Psoas muscle (tissue), 7 donors: ENCODE measurements at regions not wholly inside any gene's neighbourhood (a gene's known extent, or its start where the extent isn't known, plus 50 kb on each side); places are given as distances from the start of the nearest gene placed in this dataset.

Experiments
- ATAC-seq, 4 donors: fragments of 200-7000 bp; cut with Tn5 transposase; one replicate each; pipeline ENCODE4 v1.9.1; 2020; ENCODE audit warnings: moderate library complexity in 3 of 4, mild to moderate bottlenecking in 2 of 4
- DNase-seq, 2 donors: peaks; one replicate each; pipeline ENCODE4 v3.0.0-alpha.2; 2020
- H3K27ac ChIP-seq: fragments of 200-600 bp; one replicate; pipeline ENCODE4 v1.8.0; 2022
- H3K27me3 ChIP-seq, 3 donors: fragments of 200-600 bp in 1 of 3; one replicate each; pipeline versions ENCODE4 v1.6.1 to v1.8.0; 2013 to 2022; ENCODE audit warnings: low read length in 2 of 3, mild to moderate bottlenecking in 2 of 3, moderate library complexity in 1 of 3; ENCODE audit not compliant: insufficient read depth in 3 of 3
- H3K36me3 ChIP-seq, 2 donors: fragments of 200-600 bp in 1 of 2; one replicate each; pipeline versions ENCODE4 v1.6.1 to v1.8.0; 2013 to 2022; ENCODE audit warnings: low read depth in 1 of 2, mild to moderate bottlenecking in 1 of 2, moderate library complexity in 1 of 2; ENCODE audit not compliant: insufficient read depth in 1 of 2
- H3K4me1 ChIP-seq: fragments of 200-600 bp; one replicate; pipeline ENCODE4 v1.8.0; 2022
- H3K4me3 ChIP-seq: fragments of 200-600 bp; one replicate; pipeline ENCODE4 v1.8.0; 2022; ENCODE audit warnings: mild to moderate bottlenecking
- H3K9me3 ChIP-seq: fragments of 200-600 bp; one replicate; pipeline ENCODE4 v1.8.0; 2022
- CTCF ChIP-seq: fragments of 200-600 bp; IDR thresholded peaks from one replicate; pipeline ENCODE4 v1.8.0; 2022; ENCODE audit warnings: antibody characterized with exemption
- WGBS, 3 donors: extraction: QIAGEN DNeasy Blood & Tissue Kit; methylation state at CpG; one replicate each; pipeline versions ENCODE4 v1.1.6 to v1.1.7; 2013; 5-methylcytosine and 5-hydroxymethylcytosine counted together
- intact Hi-C, 2 donors: fragments of 100-400 bp; cut with DNase I; formaldehyde crosslinking; loops; one replicate each; pipeline versions ENCODE4 v1.11.0 to v1.14.2; 2022
- donor health status: healthy with polysubstance abuse.
- donor health status: DM: no; HTN: no; CAD: no; lungs with moderate emphysema.
- donor health status: Bipolar disorder and iron deficiency.
- donor health status: healthy.
- donor health status: DM: yes; HTN: yes; CAD: no.
- donor health status: DM: no; HTN: no; CAD: no.
- donor health status: DM: yes; HTN: yes; CAD: no.

DNA sequence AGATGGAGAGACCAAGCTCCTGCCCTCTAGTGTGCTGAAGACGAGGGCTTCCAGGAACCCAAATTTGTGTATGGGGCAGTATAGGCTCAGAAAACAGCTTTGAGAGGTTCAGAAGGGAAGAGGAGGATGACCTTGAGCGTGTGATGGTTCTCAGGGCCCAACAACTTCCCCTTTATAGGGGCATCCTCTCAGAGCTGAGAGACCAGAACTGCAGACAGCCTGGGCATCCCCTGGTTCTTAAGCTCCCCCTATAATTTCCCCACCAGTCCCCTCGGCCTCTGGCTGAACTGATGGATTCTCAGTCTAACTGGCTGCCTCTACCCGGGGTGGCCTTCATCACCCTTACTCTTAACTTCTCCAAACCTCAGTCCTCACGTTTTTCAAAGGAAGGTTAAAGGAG, 167.5 kb downstream of the URI1 start:
- ATAC-seq (no peak), DNase-seq (no peak)
- H3K4me1 ChIP-seq: no peaks in the 10 kb centered on the region
- 78 to 90% (median 81%) methylated on average over 5 of the region's 5 CpGs for WGBS, 3 donors
- no peaks in the 10 kb centered on the region for H3K36me3 ChIP-seq
- no peak overlapping the region for H3K27ac ChIP-seq
- no peaks in the 10 kb centered on the region for H3K9me3 ChIP-seq
- intact Hi-C loops: no loop called here
- H3K4me3 ChIP-seq: no peak overlapping the region
- H3K27me3 ChIP-seq: peaks cover 0 to 3% (median 0%) of the 10 kb centered on the region in 3 donors
- TF ChIP-seq CTCF: no peak

- DNase-seq (no peak), ATAC-seq (no peak)
- H3K36me3 ChIP-seq: no peaks in the 10 kb centered on the region
- intact Hi-C loops: no loop called here
- 68 to 71% (median 69%) methylated on average over 22 of the region's 22 CpGs for WGBS, 3 donors
- no peak overlapping the region for H3K4me3 ChIP-seq
- H3K27me3 ChIP-seq: peaks cover 0 to 3% (median 0%) of the 10 kb centered on the region in 3 donors
- no peak for TF ChIP-seq CTCF
- no peak overlapping the region for H3K27ac ChIP-seq
- no peaks in the 10 kb centered on the region for H3K4me1 ChIP-seq
- H3K9me3 ChIP-seq: no peaks in the 10 kb centered on the region
Observed at GRCh38 chr19:30111021-30111855, 169.2 kb downstream of the URI1 start.

DNA sequence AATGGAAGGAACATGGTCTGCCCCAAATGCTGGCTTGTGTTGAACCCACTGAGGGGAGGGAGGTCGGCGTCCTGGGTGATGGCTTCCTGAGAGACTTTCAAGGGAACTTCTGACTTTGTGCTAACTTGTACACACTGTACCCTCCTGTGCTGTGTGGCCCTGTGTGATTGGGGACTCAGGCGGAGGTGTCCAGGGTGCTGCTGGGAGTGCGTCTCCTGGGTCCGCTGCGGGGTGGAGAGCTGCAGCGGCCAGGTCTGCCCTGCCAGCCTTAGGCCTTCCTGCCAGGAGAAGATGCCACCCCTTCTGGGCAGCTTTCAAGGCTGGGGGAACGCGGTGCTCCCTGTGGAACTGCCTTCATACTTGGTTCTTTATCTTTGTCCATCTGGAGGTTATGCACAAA, 170.1 kb downstream of the URI1 start:
- Histone ChIP-seq H3K36me3 (no peaks in the 10 kb centered on the region), H3K4me1 (no peaks in the 10 kb centered on the region), H3K4me3 (no peak overlapping the region), H3K9me3 (no peaks in the 10 kb centered on the region), H3K27ac (no peak overlapping the region), H3K27me3 (peaks cover 0 to 3% (median 0%) of the 10 kb centered on the region in 3 donors)
- no peak for DNase-seq
- intact Hi-C loops: no loop called here
- WGBS, 3 donors: 91 to 94% (median 93%) methylated on average over 9 of the region's 9 CpGs
- ATAC-seq: no peak
- TF ChIP-seq CTCF: no peak

DNA sequence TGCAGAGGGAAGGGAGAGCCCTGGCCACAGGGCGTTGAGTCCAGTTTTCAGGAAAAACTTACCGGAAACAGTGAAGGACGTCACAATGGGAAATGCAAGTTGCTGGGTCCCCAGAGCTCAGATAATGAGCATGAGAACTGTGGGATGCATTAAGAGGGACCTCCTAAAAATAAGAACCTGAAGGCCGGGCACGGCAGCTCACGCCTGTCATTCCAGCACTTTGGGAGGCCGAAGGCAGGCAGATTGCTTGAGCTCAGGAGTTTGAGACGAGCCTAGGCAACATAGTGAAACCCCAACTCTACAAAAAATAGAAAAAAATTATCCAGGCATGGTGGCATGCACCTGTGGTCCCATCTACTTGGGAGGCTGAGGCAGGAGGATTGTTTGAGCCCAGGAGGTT, 170.6 kb downstream of the URI1 start:
- intact Hi-C loops: no loop called here

More for the DNA sequence above, 170.6 kb downstream of the URI1 start:
- no peaks in the 10 kb centered on the region for H3K9me3 ChIP-seq
- H3K4me1 ChIP-seq: no peaks in the 10 kb centered on the region
- 80 to 86% (median 84%) methylated on average over 8 of the region's 8 CpGs for WGBS, 3 donors
- ATAC-seq (no peak), DNase-seq (no peak)
- H3K36me3 ChIP-seq: no peaks in the 10 kb centered on the region
- no peak for TF ChIP-seq CTCF
- H3K27ac ChIP-seq: no peak overlapping the region
- no peak overlapping the region for H3K4me3 ChIP-seq
- H3K27me3 ChIP-seq: peaks cover 0 to 3% (median 0%) of the 10 kb centered on the region in 3 donors
